Peyer's patch (tissue), 4 donors: ENCODE measurements at regions not wholly inside any gene's neighbourhood (a gene's known extent, or its start where the extent isn't known, plus 50 kb on each side); places are given as distances from the start of the nearest gene placed in this dataset.

Experiments
- DNase-seq, 3 donors: peaks; one replicate each; pipeline ENCODE4 v3.0.0-alpha.2; 2017 to 2019
- H3K27ac ChIP-seq, 4 donors: fragments of 200-600 bp; sonication (generic); one replicate each; pipeline ENCODE4 v1.5.1; 2016 to 2019
- H3K27me3 ChIP-seq, 2 donors: fragments of 200-600 bp; sonication (generic); one replicate each; pipeline ENCODE4 v1.5.1; 2019
- H3K36me3 ChIP-seq, 3 donors: fragments of 200-600 bp; sonication (generic); one replicate each; pipeline ENCODE4 v1.5.1; 2016 to 2019
- H3K4me1 ChIP-seq, 4 donors: fragments of 200-600 bp; sonication (generic); one replicate each; pipeline ENCODE4 v1.5.1; 2016 to 2019
- H3K4me3 ChIP-seq, 4 donors: fragments of 200-600 bp; sonication (generic); 1 replicate in 3 of 4; 2 replicates in 1 of 4; pipeline ENCODE4 v1.5.1; 2016 to 2019; ENCODE audit warnings: mild to moderate bottlenecking in 1 of 4
- H3K9me3 ChIP-seq, 4 donors: fragments of 200-600 bp; sonication (generic); one replicate each; pipeline ENCODE4 v1.5.1; 2016 to 2019; ENCODE audit warnings: mild to moderate bottlenecking in 1 of 4
- POLR2A ChIP-seq, 2 donors: fragments of 450-650 bp; IDR thresholded peaks; one replicate each; pipeline ENCODE4 v1.5.1; 2017; ENCODE audit warnings: antibody characterized with exemption in 2 of 2, mild to moderate bottlenecking in 2 of 2, moderate library complexity in 2 of 2
- TF ChIP-seq, protein P1 (sequence below), 6 experiments: fragments of 450-650 bp in 4 of 6; fragments of 200-600 bp in 2 of 6; sonication (generic) in 1 of 6; IDR thresholded peaks; one replicate each; pipeline ENCODE4 v1.5.1; 2017 to 2019; ENCODE audit warnings: antibody characterized with exemption in 6 of 6, mild to moderate bottlenecking in 3 of 6, moderate library complexity in 1 of 6

DNA sequence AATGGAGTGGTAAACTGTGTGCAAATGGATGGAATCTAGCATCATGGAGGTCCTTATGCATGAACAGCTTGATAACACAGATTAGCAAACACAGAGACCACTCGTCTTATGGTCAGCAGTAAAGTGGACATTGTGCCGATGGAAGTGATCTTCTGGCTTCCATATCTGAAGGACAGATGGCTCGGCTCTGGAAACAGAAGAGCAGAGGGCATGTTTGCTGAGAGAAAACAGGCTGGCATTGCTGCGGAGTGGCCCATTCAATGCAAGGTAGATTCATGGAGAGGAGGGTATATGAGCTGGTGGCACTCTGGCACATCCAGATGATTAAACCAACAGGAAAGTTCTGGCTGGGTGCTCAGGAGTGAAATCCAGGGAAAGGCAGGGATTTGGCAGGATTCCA is 513.2 kb downstream of the DIRAS2 start:
- Histone ChIP-seq H3K27ac (no peak overlapping the region), H3K4me1 (no peaks in the 10 kb centered on the region), H3K36me3 (no peaks in the 10 kb centered on the region), H3K4me3 (no peak overlapping the region), H3K27me3 (no peaks in the 10 kb centered on the region), H3K9me3 (no peaks in the 10 kb centered on the region)
- DNase-seq = no peak
- TF ChIP-seq POLR2A (IDR thresholded peaks at IDR 0.05) = no peak
- TF ChIP-seq, protein P1, sequence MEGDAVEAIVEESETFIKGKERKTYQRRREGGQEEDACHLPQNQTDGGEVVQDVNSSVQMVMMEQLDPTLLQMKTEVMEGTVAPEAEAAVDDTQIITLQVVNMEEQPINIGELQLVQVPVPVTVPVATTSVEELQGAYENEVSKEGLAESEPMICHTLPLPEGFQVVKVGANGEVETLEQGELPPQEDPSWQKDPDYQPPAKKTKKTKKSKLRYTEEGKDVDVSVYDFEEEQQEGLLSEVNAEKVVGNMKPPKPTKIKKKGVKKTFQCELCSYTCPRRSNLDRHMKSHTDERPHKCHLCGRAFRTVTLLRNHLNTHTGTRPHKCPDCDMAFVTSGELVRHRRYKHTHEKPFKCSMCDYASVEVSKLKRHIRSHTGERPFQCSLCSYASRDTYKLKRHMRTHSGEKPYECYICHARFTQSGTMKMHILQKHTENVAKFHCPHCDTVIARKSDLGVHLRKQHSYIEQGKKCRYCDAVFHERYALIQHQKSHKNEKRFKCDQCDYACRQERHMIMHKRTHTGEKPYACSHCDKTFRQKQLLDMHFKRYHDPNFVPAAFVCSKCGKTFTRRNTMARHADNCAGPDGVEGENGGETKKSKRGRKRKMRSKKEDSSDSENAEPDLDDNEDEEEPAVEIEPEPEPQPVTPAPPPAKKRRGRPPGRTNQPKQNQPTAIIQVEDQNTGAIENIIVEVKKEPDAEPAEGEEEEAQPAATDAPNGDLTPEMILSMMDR (IDR thresholded peaks at IDR 0.05) = no peak

DNA sequence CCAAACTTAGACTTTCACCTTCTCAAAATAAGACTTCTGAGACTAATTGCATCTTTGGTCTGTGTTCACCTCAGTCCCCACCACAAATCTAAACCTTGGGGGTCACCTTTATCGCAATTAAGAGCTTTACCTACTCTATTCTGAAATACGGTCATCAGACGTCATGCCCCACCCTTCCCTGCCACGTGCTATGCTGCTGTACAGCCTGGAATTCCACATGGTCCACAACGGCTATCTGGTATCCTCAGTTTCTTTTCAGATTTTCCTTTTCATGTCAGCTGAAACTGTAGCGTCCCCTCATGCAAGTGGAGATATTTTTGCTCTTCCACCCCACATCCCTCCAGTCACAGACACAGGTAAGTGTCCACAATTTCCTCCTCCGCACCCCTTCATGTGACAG is 511.1 kb downstream of the DIRAS2 start:
- Histone ChIP-seq H3K4me1 (no peaks in the 10 kb centered on the region), H3K27ac (no peak overlapping the region), H3K36me3 (no peaks in the 10 kb centered on the region), H3K27me3 (no peaks in the 10 kb centered on the region), H3K4me3 (no peak overlapping the region), H3K9me3 (no peaks in the 10 kb centered on the region)
- no peak for DNase-seq
- TF ChIP-seq POLR2A (IDR thresholded peaks at IDR 0.05) = no peak
- TF ChIP-seq, protein P1 (IDR thresholded peaks at IDR 0.05) = no peak

- TF ChIP-seq POLR2A (IDR thresholded peaks at IDR 0.05) = no peak
- TF ChIP-seq, protein P1 (IDR thresholded peaks at IDR 0.05) = no peak
- Histone ChIP-seq H3K27me3 (no peaks in the 10 kb centered on the region), H3K36me3 (no peaks in the 10 kb centered on the region), H3K4me3 (no peak overlapping the region), H3K27ac (no peak overlapping the region), H3K9me3 (no peaks in the 10 kb centered on the region), H3K4me1 (no peaks in the 10 kb centered on the region)
- no peak for DNase-seq
These were observed 509.8 kb downstream of the DIRAS2 start for GRCh38 chr9:90132866-90133265.

DNA sequence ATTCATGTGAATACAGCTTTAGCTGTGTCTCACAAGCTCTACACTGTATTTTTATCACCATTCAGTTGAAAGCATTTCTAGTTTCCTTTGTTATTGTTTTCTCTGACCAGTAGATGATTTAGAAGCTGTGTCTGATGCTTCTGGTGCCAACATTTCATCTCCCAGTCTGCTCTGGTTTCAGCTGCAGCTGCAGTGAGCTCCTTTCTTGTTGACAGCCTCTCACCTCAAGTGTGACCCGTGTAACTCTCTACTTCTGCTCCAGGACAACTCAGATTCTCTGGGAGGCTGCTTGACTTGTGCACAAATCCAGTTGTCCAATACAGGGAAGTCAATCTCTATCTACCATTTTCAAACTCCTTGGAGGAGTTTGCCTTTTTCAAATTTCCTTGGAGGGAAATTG is 504.8 kb downstream of the DIRAS2 start:
- H3K4me3 ChIP-seq = no peak overlapping the region
- no peaks in the 10 kb centered on the region for H3K27me3 ChIP-seq
- H3K4me1 ChIP-seq = no peaks in the 10 kb centered on the region
- no peak overlapping the region for H3K27ac ChIP-seq
- no peak for DNase-seq
- H3K36me3 ChIP-seq = no peaks in the 10 kb centered on the region
- no peaks in the 10 kb centered on the region for H3K9me3 ChIP-seq
- TF ChIP-seq, protein P1 (IDR thresholded peaks at IDR 0.05) = no peak
- no peak for TF ChIP-seq POLR2A (IDR thresholded peaks at IDR 0.05)

GRCh38 chr9:90140131-90140818 is 502.3 kb downstream of the DIRAS2 start:
- Histone ChIP-seq H3K36me3 (no peaks in the 10 kb centered on the region), H3K4me3 (no peak overlapping the region), H3K4me1 (no peaks in the 10 kb centered on the region), H3K9me3 (no peaks in the 10 kb centered on the region), H3K27ac (no peak overlapping the region), H3K27me3 (no peaks in the 10 kb centered on the region)
- TF ChIP-seq, protein P1 (IDR thresholded peaks at IDR 0.05) = no peak
- TF ChIP-seq POLR2A (IDR thresholded peaks at IDR 0.05) = no peak
- no peak for DNase-seq

DNA sequence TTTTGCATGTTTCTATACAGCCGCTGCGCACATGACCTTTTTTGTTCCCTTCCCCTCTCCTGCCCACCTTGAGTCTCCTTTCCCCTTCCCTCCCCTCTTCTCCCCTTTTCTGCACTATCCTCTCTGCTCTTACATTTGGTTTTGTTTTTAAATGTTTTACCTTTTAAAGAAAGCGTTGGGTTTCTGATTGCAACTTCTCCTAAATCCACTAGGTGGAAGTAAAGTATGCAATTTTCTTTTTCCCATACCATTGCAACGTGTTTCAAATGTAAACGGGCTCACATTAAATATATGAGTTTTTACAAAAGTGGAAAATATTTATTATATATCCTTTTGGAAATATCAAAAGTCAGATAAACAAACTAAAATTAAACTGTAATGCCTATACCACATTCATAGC is 500.9 kb downstream of the DIRAS2 start:
- H3K36me3 ChIP-seq = no peaks in the 10 kb centered on the region
- no peaks in the 10 kb centered on the region for H3K4me1 ChIP-seq
- no peaks in the 10 kb centered on the region for H3K27me3 ChIP-seq
- H3K9me3 ChIP-seq = no peaks in the 10 kb centered on the region
- TF ChIP-seq, protein P1 (IDR thresholded peaks at IDR 0.05) = peak; percentile 29 to 80 (median 70)
- no peak for TF ChIP-seq POLR2A (IDR thresholded peaks at IDR 0.05)
- no peak overlapping the region for H3K27ac ChIP-seq
- no peak for DNase-seq
- H3K4me3 ChIP-seq = no peak overlapping the region
